NB4 (cell line): ENCODE measurements at regions not wholly inside any gene's neighbourhood (a gene's known extent, or its start where the extent isn't known, plus 50 kb on each side); places are given as distances from the start of the nearest gene placed in this dataset.

Experiments
- CTCF ChIP-seq: IDR thresholded peaks from one replicate; pipeline ENCODE4 v1.5.1; 2012; ENCODE audit warnings: low read depth, low read length
- MAX ChIP-seq: IDR thresholded peaks from 2 replicates; pipeline ENCODE4 v1.6.1; 2011; ENCODE audit warnings: low read depth, low read length
- MYC ChIP-seq: IDR thresholded peaks from 2 replicates; pipeline ENCODE4 v1.6.1; 2011; ENCODE audit warnings: low read depth, low read length
- POLR2A ChIP-seq: IDR thresholded peaks from 2 replicates; pipeline ENCODE4 v1.6.1; 2011; ENCODE audit warnings: mild to moderate bottlenecking; ENCODE audit not compliant: insufficient read length; ENCODE audit errors: extremely low read depth

- TF ChIP-seq CTCF, result no peak
- TF ChIP-seq MAX, result no peak
- no peak for TF ChIP-seq POLR2A
- TF ChIP-seq MYC, result no peak
Observed at GRCh38 chr6:119610265-119610664, 260.7 kb upstream of the MAN1A1 start.
